H9 (cell line): ENCODE measurements at regions not wholly inside any gene's neighbourhood (a gene's known extent, or its start where the extent isn't known, plus 50 kb on each side); places are given as distances from the start of the nearest gene placed in this dataset.
A peak's percentile ranks its signal among the peaks of the same experiment; 100 is the strongest.

Experiments used
- DNase-seq: peaks from one replicate; pipeline ENCODE4 v3.0.0-alpha.2; 2017
- H2AFZ ChIP-seq: one replicate; pipeline ENCODE4 v1.6.1; 2013; ENCODE audit warnings: mild to moderate bottlenecking, low read length, control low read depth, moderate library complexity
- H2AK5ac ChIP-seq: 2 replicates; pipeline ENCODE4 v1.6.1; 2013; ENCODE audit warnings: low read length, control low read depth, mixed read lengths; ENCODE audit not compliant: insufficient read length
- H2BK120ac ChIP-seq: one replicate; pipeline ENCODE4 v1.6.1; 2013; ENCODE audit warnings: low read depth, mild to moderate bottlenecking, low read length, control low read depth, inconsistent platforms; ENCODE audit not compliant: poor library complexity, severe bottlenecking
- H2BK12ac ChIP-seq: 2 replicates; pipeline ENCODE4 v1.6.1; 2013; ENCODE audit warnings: low read length, control low read depth, mixed read lengths, low read depth; ENCODE audit not compliant: insufficient read length
- H2BK15ac ChIP-seq: 2 replicates; pipeline ENCODE4 v1.6.1; 2013; ENCODE audit warnings: low read depth, low read length, control low read depth
- H2BK20ac ChIP-seq: one replicate; pipeline ENCODE4 v1.6.1; 2013; ENCODE audit warnings: low read depth, mild to moderate bottlenecking, low read length, control low read depth, inconsistent platforms; ENCODE audit not compliant: poor library complexity, severe bottlenecking
- H2BK5ac ChIP-seq: 2 replicates; pipeline ENCODE4 v1.6.1; 2013; ENCODE audit warnings: low read length, control low read depth, mixed read lengths; ENCODE audit not compliant: insufficient read length
- H3K14ac ChIP-seq: 2 replicates; pipeline ENCODE4 v1.6.1; 2013; ENCODE audit warnings: low read length, control low read depth; ENCODE audit not compliant: insufficient read depth
- H3K18ac ChIP-seq: 2 replicates; pipeline ENCODE4 v1.6.1; 2013; ENCODE audit warnings: low read depth, mild to moderate bottlenecking, mixed read lengths, low read length, control low read depth; ENCODE audit not compliant: insufficient read length
- H3K23ac ChIP-seq: 2 replicates; pipeline ENCODE4 v1.6.1; 2013; ENCODE audit warnings: low read length, control low read depth, mixed read lengths, low read depth; ENCODE audit not compliant: insufficient read length
- H3K23me2 ChIP-seq: 2 replicates; pipeline ENCODE4 v1.6.1; 2013; ENCODE audit warnings: low read depth, mild to moderate bottlenecking, mixed read lengths, low read length, control low read depth; ENCODE audit not compliant: insufficient read length, poor library complexity, severe bottlenecking
- H3K27ac ChIP-seq: 2 replicates; pipeline ENCODE4 v1.5.1; 2013; ENCODE audit warnings: low read length, control low read depth, mixed read lengths, low read depth; ENCODE audit not compliant: insufficient read length
- H3K27me3 ChIP-seq: 2 replicates; pipeline ENCODE4 v1.6.1; 2013; ENCODE audit warnings: low read length, control low read depth, inconsistent platforms; ENCODE audit not compliant: insufficient read depth
- H3K4ac ChIP-seq: 2 replicates; pipeline ENCODE4 v1.6.1; 2013; ENCODE audit warnings: low read depth, mild to moderate bottlenecking, control low read depth, inconsistent platforms, low read length, moderate library complexity
- H3K4me1 ChIP-seq: 2 replicates; pipeline ENCODE4 v1.6.1; 2013; ENCODE audit warnings: low read length, control low read depth, inconsistent platforms; ENCODE audit not compliant: insufficient read depth
- H3K4me2 ChIP-seq: 2 replicates; pipeline ENCODE4 v1.6.1; 2013; ENCODE audit warnings: low read length, control low read depth, mixed read lengths; ENCODE audit not compliant: insufficient read length, insufficient read depth
- H3K56ac ChIP-seq: 2 replicates; pipeline ENCODE4 v1.6.1; 2013; ENCODE audit warnings: low read depth, mild to moderate bottlenecking, mixed read lengths, low read length, control low read depth; ENCODE audit not compliant: insufficient read length
- H3K79me1 ChIP-seq: 2 replicates; pipeline ENCODE4 v1.6.1; 2013; ENCODE audit warnings: low read depth, mild to moderate bottlenecking, moderate library complexity, low read length, control low read depth, inconsistent platforms; ENCODE audit not compliant: insufficient read depth, poor library complexity, severe bottlenecking
- H3K79me2 ChIP-seq: 2 replicates; pipeline ENCODE4 v1.6.1; 2013; ENCODE audit warnings: low read length, control low read depth, inconsistent platforms; ENCODE audit not compliant: insufficient read depth
- H3K9ac ChIP-seq: 2 replicates; pipeline ENCODE4 v1.6.1; 2013; ENCODE audit warnings: low read length, control low read depth, mixed read lengths; ENCODE audit not compliant: insufficient read length; ENCODE audit errors: extremely low read depth
- H3K9me3 ChIP-seq: one replicate; pipeline ENCODE4 v1.6.1; 2013; ENCODE audit warnings: low read depth, low read length, inconsistent platforms; ENCODE audit not compliant: control insufficient read depth
- H3T11ph ChIP-seq: one replicate; pipeline ENCODE4 v1.6.1; 2013; ENCODE audit warnings: mild to moderate bottlenecking, low read length, control low read depth, inconsistent platforms
- H4K20me1 ChIP-seq: one replicate; pipeline ENCODE4 v1.6.1; 2013; ENCODE audit not compliant: control insufficient read depth, insufficient read length, insufficient read depth
- H4K5ac ChIP-seq: 2 replicates; pipeline ENCODE4 v1.6.1; 2013; ENCODE audit warnings: low read depth, mild to moderate bottlenecking, mixed read lengths, low read length, control low read depth; ENCODE audit not compliant: insufficient read length
- H4K8ac ChIP-seq: replicated peaks from 2 replicates; pipeline ENCODE4 v1.6.1; 2013; ENCODE audit warnings: low read length, control low read depth, mixed read lengths, low read depth; ENCODE audit not compliant: insufficient read length
- H4K91ac ChIP-seq: 2 replicates; pipeline ENCODE4 v1.6.1; 2013; ENCODE audit warnings: low read depth, mild to moderate bottlenecking, moderate library complexity, mixed read lengths, low read length, control low read depth; ENCODE audit not compliant: insufficient read length
- H3K27ac Mint-ChIP-seq, 3 experiments: 2 replicates in 2 of 3; 3 replicates in 1 of 3; pipeline ENCODE4 v1.8.0; 2020 to 2021; ENCODE audit warnings: mixed read lengths in 3 of 3, mild to moderate bottlenecking in 1 of 3, moderate library complexity in 1 of 3
- H3K27me3 Mint-ChIP-seq: 2 replicates; pipeline ENCODE4 v1.8.0; 2021; ENCODE audit warnings: low read depth, mild to moderate bottlenecking, moderate library complexity, mixed read lengths
- H3K36me3 Mint-ChIP-seq, 3 experiments: 2 replicates in 2 of 3; 3 replicates in 1 of 3; pipeline ENCODE4 v1.8.0; 2020 to 2021; ENCODE audit warnings: low read depth in 3 of 3, mixed read lengths in 3 of 3; ENCODE audit not compliant: insufficient read depth in 1 of 3
- H3K4me1 Mint-ChIP-seq, 2 experiments: 2 replicates each; pipeline ENCODE4 v1.8.0; 2020; ENCODE audit warnings: mixed read lengths in 2 of 2
- H3K4me3 Mint-ChIP-seq, 2 experiments: 2 replicates in 1 of 2; 3 replicates in 1 of 2; pipeline ENCODE4 v1.8.0; 2020 to 2021; ENCODE audit warnings: mild to moderate bottlenecking in 2 of 2, mixed read lengths in 2 of 2, moderate library complexity in 1 of 2
- H3K9me3 Mint-ChIP-seq, 2 experiments: 2 replicates in 1 of 2; 3 replicates in 1 of 2; pipeline ENCODE4 v1.8.0; 2020; ENCODE audit warnings: mild to moderate bottlenecking in 2 of 2, mixed read lengths in 2 of 2, moderate library complexity in 1 of 2
- CTCF ChIP-seq: fragments of 200-600 bp; sonication (generic); conservative IDR thresholded peaks from 3 replicates; pipeline ENCODE4 v1.8.0; 2021; ENCODE audit warnings: antibody characterized with exemption, mild to moderate bottlenecking
- WGBS: extraction: QIAGEN DNeasy Blood & Tissue Kit; methylation state at CpG from one replicate; pipeline ENCODE4 v1.1.7; 2013; ENCODE audit warnings: missing lambda C conversion rate, low lambda C conversion rate, mixed read lengths; ENCODE audit not compliant: insufficient read length; ENCODE audit errors: extremely low coverage; 5-methylcytosine and 5-hydroxymethylcytosine counted together

- H2BK15ac ChIP-seq: no peak overlapping the region
- no peak overlapping the region for H2AFZ ChIP-seq
- TF ChIP-seq CTCF: no peak
- Mint-ChIP-seq H3K27ac (peak overlapping the region in 1 of 3 experiments; percentile 54; a peak in 2 of 7 replicates), H3K4me3 (no peak overlapping the region), H3K36me3 (no peaks in the 10 kb centered on the region), H3K27me3 (no peaks in the 10 kb centered on the region), H3K4me1 (peaks cover 5 to 7% of the 10 kb centered on the region in 2 experiments), H3K9me3 (no peaks in the 10 kb centered on the region)
- H4K91ac ChIP-seq: no peak overlapping the region
- no peak overlapping the region for H2AK5ac ChIP-seq
- H4K8ac ChIP-seq: no peak overlapping the region
- H4K20me1 ChIP-seq: no peaks in the 10 kb centered on the region
- H3K27me3 ChIP-seq: no peaks in the 10 kb centered on the region
- H3K79me2 ChIP-seq: no peaks in the 10 kb centered on the region
- no peak overlapping the region for H4K5ac ChIP-seq
- DNase-seq: no peak
- H2BK12ac ChIP-seq: no peak overlapping the region
- H2BK20ac ChIP-seq: no peak overlapping the region
- H3K9me3 ChIP-seq: no peaks in the 10 kb centered on the region
- H3K18ac ChIP-seq: no peak overlapping the region
- no peak overlapping the region for H3K23ac ChIP-seq
- H3K4me1 ChIP-seq: no peaks in the 10 kb centered on the region
- no peak overlapping the region for H2BK120ac ChIP-seq
- H3K27ac ChIP-seq: no peak overlapping the region
- H3T11ph ChIP-seq: no peak overlapping the region
- H3K14ac ChIP-seq: no peak overlapping the region
- H3K79me1 ChIP-seq: no peaks in the 10 kb centered on the region
- H3K4ac ChIP-seq: no peak overlapping the region
- no peak overlapping the region for H3K9ac ChIP-seq
- H3K4me2 ChIP-seq: no peak overlapping the region
- WGBS: no CpG with 5 or more reads among the region's 2 CpGs
- H3K23me2 ChIP-seq: no peaks in the 10 kb centered on the region
- no peak overlapping the region for H3K56ac ChIP-seq
- H2BK5ac ChIP-seq: no peak overlapping the region
Observed at GRCh38 chr4:81903212-81903611, 431.5 kb upstream of the RASGEF1B start.
